H9 (cell line): ENCODE measurements at regions not wholly inside any gene's neighbourhood (a gene's known extent, or its start where the extent isn't known, plus 50 kb on each side); places are given as distances from the start of the nearest gene placed in this dataset.

Source experiments
- DNase-seq: peaks from one replicate; pipeline ENCODE4 v3.0.0-alpha.2; 2017
- H2AFZ ChIP-seq: one replicate; pipeline ENCODE4 v1.6.1; 2013; ENCODE audit warnings: mild to moderate bottlenecking, low read length, control low read depth, moderate library complexity
- H2AK5ac ChIP-seq: 2 replicates; pipeline ENCODE4 v1.6.1; 2013; ENCODE audit warnings: low read length, control low read depth, mixed read lengths; ENCODE audit not compliant: insufficient read length
- H2BK120ac ChIP-seq: one replicate; pipeline ENCODE4 v1.6.1; 2013; ENCODE audit warnings: low read depth, mild to moderate bottlenecking, low read length, control low read depth, inconsistent platforms; ENCODE audit not compliant: poor library complexity, severe bottlenecking
- H2BK12ac ChIP-seq: 2 replicates; pipeline ENCODE4 v1.6.1; 2013; ENCODE audit warnings: low read length, control low read depth, mixed read lengths, low read depth; ENCODE audit not compliant: insufficient read length
- H2BK15ac ChIP-seq: 2 replicates; pipeline ENCODE4 v1.6.1; 2013; ENCODE audit warnings: low read depth, low read length, control low read depth
- H2BK20ac ChIP-seq: one replicate; pipeline ENCODE4 v1.6.1; 2013; ENCODE audit warnings: low read depth, mild to moderate bottlenecking, low read length, control low read depth, inconsistent platforms; ENCODE audit not compliant: poor library complexity, severe bottlenecking
- H2BK5ac ChIP-seq: 2 replicates; pipeline ENCODE4 v1.6.1; 2013; ENCODE audit warnings: low read length, control low read depth, mixed read lengths; ENCODE audit not compliant: insufficient read length
- H3K14ac ChIP-seq: 2 replicates; pipeline ENCODE4 v1.6.1; 2013; ENCODE audit warnings: low read length, control low read depth; ENCODE audit not compliant: insufficient read depth
- H3K18ac ChIP-seq: 2 replicates; pipeline ENCODE4 v1.6.1; 2013; ENCODE audit warnings: low read depth, mild to moderate bottlenecking, mixed read lengths, low read length, control low read depth; ENCODE audit not compliant: insufficient read length
- H3K23ac ChIP-seq: 2 replicates; pipeline ENCODE4 v1.6.1; 2013; ENCODE audit warnings: low read length, control low read depth, mixed read lengths, low read depth; ENCODE audit not compliant: insufficient read length
- H3K23me2 ChIP-seq: 2 replicates; pipeline ENCODE4 v1.6.1; 2013; ENCODE audit warnings: low read depth, mild to moderate bottlenecking, mixed read lengths, low read length, control low read depth; ENCODE audit not compliant: insufficient read length, poor library complexity, severe bottlenecking
- H3K27ac ChIP-seq: 2 replicates; pipeline ENCODE4 v1.5.1; 2013; ENCODE audit warnings: low read length, control low read depth, mixed read lengths, low read depth; ENCODE audit not compliant: insufficient read length
- H3K27me3 ChIP-seq: 2 replicates; pipeline ENCODE4 v1.6.1; 2013; ENCODE audit warnings: low read length, control low read depth, inconsistent platforms; ENCODE audit not compliant: insufficient read depth
- H3K4ac ChIP-seq: 2 replicates; pipeline ENCODE4 v1.6.1; 2013; ENCODE audit warnings: low read depth, mild to moderate bottlenecking, control low read depth, inconsistent platforms, low read length, moderate library complexity
- H3K4me1 ChIP-seq: 2 replicates; pipeline ENCODE4 v1.6.1; 2013; ENCODE audit warnings: low read length, control low read depth, inconsistent platforms; ENCODE audit not compliant: insufficient read depth
- H3K4me2 ChIP-seq: 2 replicates; pipeline ENCODE4 v1.6.1; 2013; ENCODE audit warnings: low read length, control low read depth, mixed read lengths; ENCODE audit not compliant: insufficient read length, insufficient read depth
- H3K56ac ChIP-seq: 2 replicates; pipeline ENCODE4 v1.6.1; 2013; ENCODE audit warnings: low read depth, mild to moderate bottlenecking, mixed read lengths, low read length, control low read depth; ENCODE audit not compliant: insufficient read length
- H3K79me1 ChIP-seq: 2 replicates; pipeline ENCODE4 v1.6.1; 2013; ENCODE audit warnings: low read depth, mild to moderate bottlenecking, moderate library complexity, low read length, control low read depth, inconsistent platforms; ENCODE audit not compliant: insufficient read depth, poor library complexity, severe bottlenecking
- H3K79me2 ChIP-seq: 2 replicates; pipeline ENCODE4 v1.6.1; 2013; ENCODE audit warnings: low read length, control low read depth, inconsistent platforms; ENCODE audit not compliant: insufficient read depth
- H3K9ac ChIP-seq: 2 replicates; pipeline ENCODE4 v1.6.1; 2013; ENCODE audit warnings: low read length, control low read depth, mixed read lengths; ENCODE audit not compliant: insufficient read length; ENCODE audit errors: extremely low read depth
- H3K9me3 ChIP-seq: one replicate; pipeline ENCODE4 v1.6.1; 2013; ENCODE audit warnings: low read depth, low read length, inconsistent platforms; ENCODE audit not compliant: control insufficient read depth
- H3T11ph ChIP-seq: one replicate; pipeline ENCODE4 v1.6.1; 2013; ENCODE audit warnings: mild to moderate bottlenecking, low read length, control low read depth, inconsistent platforms
- H4K20me1 ChIP-seq: one replicate; pipeline ENCODE4 v1.6.1; 2013; ENCODE audit not compliant: control insufficient read depth, insufficient read length, insufficient read depth
- H4K5ac ChIP-seq: 2 replicates; pipeline ENCODE4 v1.6.1; 2013; ENCODE audit warnings: low read depth, mild to moderate bottlenecking, mixed read lengths, low read length, control low read depth; ENCODE audit not compliant: insufficient read length
- H4K8ac ChIP-seq: replicated peaks from 2 replicates; pipeline ENCODE4 v1.6.1; 2013; ENCODE audit warnings: low read length, control low read depth, mixed read lengths, low read depth; ENCODE audit not compliant: insufficient read length
- H4K91ac ChIP-seq: 2 replicates; pipeline ENCODE4 v1.6.1; 2013; ENCODE audit warnings: low read depth, mild to moderate bottlenecking, moderate library complexity, mixed read lengths, low read length, control low read depth; ENCODE audit not compliant: insufficient read length
- H3K27ac Mint-ChIP-seq, 3 experiments: 2 replicates in 2 of 3; 3 replicates in 1 of 3; pipeline ENCODE4 v1.8.0; 2020 to 2021; ENCODE audit warnings: mixed read lengths in 3 of 3, mild to moderate bottlenecking in 1 of 3, moderate library complexity in 1 of 3
- H3K27me3 Mint-ChIP-seq: 2 replicates; pipeline ENCODE4 v1.8.0; 2021; ENCODE audit warnings: low read depth, mild to moderate bottlenecking, moderate library complexity, mixed read lengths
- H3K36me3 Mint-ChIP-seq, 3 experiments: 2 replicates in 2 of 3; 3 replicates in 1 of 3; pipeline ENCODE4 v1.8.0; 2020 to 2021; ENCODE audit warnings: low read depth in 3 of 3, mixed read lengths in 3 of 3; ENCODE audit not compliant: insufficient read depth in 1 of 3
- H3K4me1 Mint-ChIP-seq, 2 experiments: 2 replicates each; pipeline ENCODE4 v1.8.0; 2020; ENCODE audit warnings: mixed read lengths in 2 of 2
- H3K4me3 Mint-ChIP-seq, 2 experiments: 2 replicates in 1 of 2; 3 replicates in 1 of 2; pipeline ENCODE4 v1.8.0; 2020 to 2021; ENCODE audit warnings: mild to moderate bottlenecking in 2 of 2, mixed read lengths in 2 of 2, moderate library complexity in 1 of 2
- H3K9me3 Mint-ChIP-seq, 2 experiments: 2 replicates in 1 of 2; 3 replicates in 1 of 2; pipeline ENCODE4 v1.8.0; 2020; ENCODE audit warnings: mild to moderate bottlenecking in 2 of 2, mixed read lengths in 2 of 2, moderate library complexity in 1 of 2
- WGBS: extraction: QIAGEN DNeasy Blood & Tissue Kit; methylation state at CpG from one replicate; pipeline ENCODE4 v1.1.7; 2013; ENCODE audit warnings: missing lambda C conversion rate, low lambda C conversion rate, mixed read lengths; ENCODE audit not compliant: insufficient read length; ENCODE audit errors: extremely low coverage; 5-methylcytosine and 5-hydroxymethylcytosine counted together
- TF ChIP-seq, protein P1 (sequence below): fragments of 200-600 bp; sonication (generic); conservative IDR thresholded peaks from 3 replicates; pipeline ENCODE4 v1.8.0; 2021; ENCODE audit warnings: antibody characterized with exemption, mild to moderate bottlenecking

- H3K4me2 ChIP-seq: no peak overlapping the region
- H3K14ac ChIP-seq: no peak overlapping the region
- no peaks in the 10 kb centered on the region for H4K20me1 ChIP-seq
- H3K56ac ChIP-seq: no peak overlapping the region
- H3K4me1 ChIP-seq: peaks cover 6% of the 10 kb centered on the region; the same call in 1 of the 2 replicates
- H4K91ac ChIP-seq: no peak overlapping the region
- no peaks in the 10 kb centered on the region for H3K9me3 ChIP-seq
- H3K4me1 Mint-ChIP-seq: peaks cover 36 to 43% of the 10 kb centered on the region in 2 experiments
- H2BK120ac ChIP-seq: no peak overlapping the region
- H3K27me3 Mint-ChIP-seq: no peaks in the 10 kb centered on the region
- no peaks in the 10 kb centered on the region for H3K36me3 Mint-ChIP-seq
- H2AK5ac ChIP-seq: no peak overlapping the region
- no peak overlapping the region for H2AFZ ChIP-seq
- no peaks in the 10 kb centered on the region for H3K79me1 ChIP-seq
- H3T11ph ChIP-seq: no peak overlapping the region
- no peak for DNase-seq
- no peak overlapping the region for H4K8ac ChIP-seq
- H3K9ac ChIP-seq: no peak overlapping the region
- H2BK20ac ChIP-seq: no peak overlapping the region
- TF ChIP-seq, protein P1, sequence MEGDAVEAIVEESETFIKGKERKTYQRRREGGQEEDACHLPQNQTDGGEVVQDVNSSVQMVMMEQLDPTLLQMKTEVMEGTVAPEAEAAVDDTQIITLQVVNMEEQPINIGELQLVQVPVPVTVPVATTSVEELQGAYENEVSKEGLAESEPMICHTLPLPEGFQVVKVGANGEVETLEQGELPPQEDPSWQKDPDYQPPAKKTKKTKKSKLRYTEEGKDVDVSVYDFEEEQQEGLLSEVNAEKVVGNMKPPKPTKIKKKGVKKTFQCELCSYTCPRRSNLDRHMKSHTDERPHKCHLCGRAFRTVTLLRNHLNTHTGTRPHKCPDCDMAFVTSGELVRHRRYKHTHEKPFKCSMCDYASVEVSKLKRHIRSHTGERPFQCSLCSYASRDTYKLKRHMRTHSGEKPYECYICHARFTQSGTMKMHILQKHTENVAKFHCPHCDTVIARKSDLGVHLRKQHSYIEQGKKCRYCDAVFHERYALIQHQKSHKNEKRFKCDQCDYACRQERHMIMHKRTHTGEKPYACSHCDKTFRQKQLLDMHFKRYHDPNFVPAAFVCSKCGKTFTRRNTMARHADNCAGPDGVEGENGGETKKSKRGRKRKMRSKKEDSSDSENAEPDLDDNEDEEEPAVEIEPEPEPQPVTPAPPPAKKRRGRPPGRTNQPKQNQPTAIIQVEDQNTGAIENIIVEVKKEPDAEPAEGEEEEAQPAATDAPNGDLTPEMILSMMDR: no peak
- no peak overlapping the region for H3K27ac ChIP-seq
- no peaks in the 10 kb centered on the region for H3K23me2 ChIP-seq
- H3K79me2 ChIP-seq: no peaks in the 10 kb centered on the region
- H4K5ac ChIP-seq: no peak overlapping the region
- no CpG with 5 or more reads among the region's 4 CpGs for WGBS
- no peaks in the 10 kb centered on the region for H3K27me3 ChIP-seq
- no peak overlapping the region for H2BK5ac ChIP-seq
- H2BK12ac ChIP-seq: no peak overlapping the region
- H3K4ac ChIP-seq: no peak overlapping the region
- no peak overlapping the region for H3K4me3 Mint-ChIP-seq
- H3K18ac ChIP-seq: no peak overlapping the region
- H3K9me3 Mint-ChIP-seq: no peaks in the 10 kb centered on the region
- peak overlapping the region in 2 of 3 experiments; percentile 78 to 85; a peak in 2 of 7 replicates for H3K27ac Mint-ChIP-seq
- H3K23ac ChIP-seq: no peak overlapping the region
- no peak overlapping the region for H2BK15ac ChIP-seq
Measured at GRCh38 chr12:92038476-92038875, 107.2 kb downstream of the BTG1 start.
